ENCODE measurements at regions not wholly inside any gene's neighbourhood (a gene's known extent, or its start where the extent isn't known, plus 50 kb on each side); places are given as distances from the start of the nearest gene placed in this dataset.
"Not testable (repeated sequence)": the region's sequence is repeated elsewhere in the genome, so short reads cannot be mapped to it uniquely, and the experiment has no call there.

DNA sequence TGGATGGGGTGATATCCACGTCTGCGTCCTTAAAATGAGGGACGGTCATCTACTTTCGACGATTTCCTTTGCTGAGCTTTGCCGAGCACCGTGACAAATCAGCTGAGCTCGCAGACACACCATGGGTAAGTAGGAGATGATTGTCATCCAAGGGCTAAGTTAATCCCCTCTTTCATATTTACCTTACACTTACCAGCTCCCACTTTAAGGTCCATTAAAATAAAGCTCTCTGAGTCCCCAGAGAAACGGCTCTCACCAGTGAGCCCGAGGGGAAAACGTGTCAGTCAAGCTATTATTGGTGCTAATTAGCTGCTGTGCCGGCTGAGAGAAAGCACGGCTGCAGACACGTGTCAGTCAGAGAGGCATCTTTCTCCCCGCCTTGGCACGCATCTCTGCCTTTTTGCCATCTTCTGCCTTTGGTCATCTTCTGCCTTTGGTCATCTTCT, 72.2 kb downstream of the CRLF2 start:
- Mint-ChIP-seq H3K27me3 (peaks cover 0 to 7% of the 10 kb centered on the region in 2 donors), H3K4me1 (ENCODE audit: low read depth in 2 of 2) (no peaks in the 10 kb centered on the region), H3K36me3 (ENCODE audit: insufficient read depth) (peaks cover 3% of the 10 kb centered on the region), H3K27ac (no peak overlapping the region), H3K4me3 (no peak overlapping the region), H3K9me3 (peaks cover 2 to 17% of the 10 kb centered on the region in 2 donors)
- DNase-seq = no peak
- ATAC-seq (replicated peaks) = no peak

DNA sequence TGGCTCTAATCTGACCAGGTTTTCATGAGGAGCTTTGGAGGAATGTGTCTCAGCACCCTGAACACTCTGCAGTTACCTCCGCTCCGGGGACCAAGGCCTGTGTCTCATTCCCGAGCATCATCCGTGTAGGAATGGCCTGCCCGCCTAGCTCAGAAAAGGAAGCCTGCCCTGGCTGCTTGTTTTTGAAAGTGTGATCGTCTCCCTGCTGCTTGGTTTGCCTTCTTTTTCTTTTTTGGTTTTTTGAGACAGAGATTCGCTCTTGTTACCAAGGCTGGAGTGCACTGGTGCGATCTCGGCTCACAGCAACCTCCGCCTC, 73.3 kb downstream of the CRLF2 start:
- peaks cover 3% of the 10 kb centered on the region for H3K36me3 Mint-ChIP-seq (ENCODE audit: insufficient read depth)
- ATAC-seq (replicated peaks) = no peak
- no peak for DNase-seq
- H3K4me3 Mint-ChIP-seq = no peak overlapping the region
- H3K27me3 Mint-ChIP-seq = peaks cover 0 to 7% of the 10 kb centered on the region in 2 donors
- H3K4me1 Mint-ChIP-seq (ENCODE audit: low read depth in 2 of 2) = no peaks in the 10 kb centered on the region
- peaks cover 2 to 17% of the 10 kb centered on the region in 2 donors for H3K9me3 Mint-ChIP-seq
- H3K27ac Mint-ChIP-seq = no peak overlapping the region

DNA sequence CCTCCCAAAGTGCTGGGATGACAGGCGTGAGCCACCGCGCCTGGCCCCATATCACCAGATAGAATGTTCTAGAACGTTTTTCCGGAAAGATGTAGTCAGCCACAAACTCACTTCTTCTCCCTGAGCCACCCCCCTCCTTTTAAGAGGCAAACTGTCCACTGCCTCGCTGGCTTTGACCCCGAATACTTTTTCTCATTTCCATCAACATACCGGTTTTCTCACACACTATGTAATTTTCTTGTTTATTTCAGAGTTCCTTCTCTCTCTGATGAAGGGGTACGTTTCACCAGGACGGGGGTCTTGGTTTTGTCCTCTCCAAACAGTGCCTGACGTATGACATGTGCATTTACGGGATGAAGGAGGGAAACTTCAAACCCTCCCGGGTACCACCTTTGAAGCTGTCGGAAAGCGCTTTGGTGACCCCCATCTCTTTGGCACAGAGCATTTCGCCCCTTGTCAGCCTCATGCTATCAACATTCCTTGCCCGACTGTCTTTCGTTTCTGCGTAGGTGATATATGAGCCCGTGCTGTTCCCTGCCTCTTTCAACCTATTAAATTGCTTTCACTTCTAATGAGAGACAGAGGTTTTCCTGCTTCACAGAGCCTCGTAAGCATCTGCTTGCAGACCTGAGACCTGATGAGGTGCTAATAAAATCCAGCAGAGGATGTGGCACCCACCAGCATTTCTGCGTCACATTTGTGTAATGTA, 73.8 kb downstream of the CRLF2 start:
- Mint-ChIP-seq H3K36me3 (ENCODE audit: insufficient read depth) (peaks cover 3% of the 10 kb centered on the region), H3K4me1 (ENCODE audit: low read depth in 2 of 2) (no peaks in the 10 kb centered on the region), H3K9me3 (peaks cover 2 to 17% of the 10 kb centered on the region in 2 donors), H3K4me3 (no peak overlapping the region), H3K27ac (no peak overlapping the region), H3K27me3 (peaks cover 0 to 7% of the 10 kb centered on the region in 2 donors)
- ATAC-seq (replicated peaks) = no peak
- DNase-seq = no peak

- peaks cover 2 to 17% of the 10 kb centered on the region in 2 donors for H3K9me3 Mint-ChIP-seq
- DNase-seq (no peak), ATAC-seq (replicated peaks) (no peak)
- H3K4me1 Mint-ChIP-seq (ENCODE audit: low read depth in 2 of 2) = no peaks in the 10 kb centered on the region
- H3K27ac Mint-ChIP-seq = no peak overlapping the region
- H3K36me3 Mint-ChIP-seq (ENCODE audit: insufficient read depth) = peaks cover 3% of the 10 kb centered on the region
- peaks cover 0 to 7% of the 10 kb centered on the region in 2 donors for H3K27me3 Mint-ChIP-seq
- H3K4me3 Mint-ChIP-seq = no peak overlapping the region
Observed at GRCh38 chrX:1137531-1137930, 74.9 kb downstream of the CRLF2 start.

- not testable (repeated sequence) for H3K4me3 Mint-ChIP-seq; ATAC-seq (replicated peaks); DNase-seq; H3K27me3 Mint-ChIP-seq; H3K27ac Mint-ChIP-seq; H3K4me1 Mint-ChIP-seq (ENCODE audit: low read depth in 2 of 2); H3K36me3 Mint-ChIP-seq (ENCODE audit: insufficient read depth)
- H3K9me3 Mint-ChIP-seq = peaks cover 2 to 17% of the 10 kb centered on the region in 2 donors
Observed at GRCh38 chrX:1136582-1136981, 75.9 kb downstream of the CRLF2 start.

DNA sequence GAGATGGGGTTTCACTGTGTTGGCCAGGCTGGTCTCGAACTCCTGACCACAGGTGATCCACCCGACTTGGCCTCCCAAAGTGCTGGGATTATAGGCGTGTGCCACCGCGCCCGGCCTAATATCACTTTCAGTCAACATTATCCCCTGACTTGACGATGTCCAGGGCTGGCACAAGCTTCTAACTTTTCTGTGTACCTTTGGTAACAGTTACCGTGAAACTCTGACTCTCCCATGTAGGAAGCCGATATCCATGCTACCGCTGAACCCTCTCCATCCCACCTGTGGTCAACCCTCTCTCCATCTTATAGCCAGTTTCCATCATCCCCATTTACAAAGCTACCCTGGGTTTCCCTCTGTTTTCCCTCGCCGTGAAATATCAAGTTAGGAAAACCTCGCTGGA, 77.5 kb downstream of the CRLF2 start:
- no peak overlapping the region for H3K4me3 Mint-ChIP-seq
- H3K36me3 Mint-ChIP-seq (ENCODE audit: insufficient read depth) = no peaks in the 10 kb centered on the region
- ATAC-seq (replicated peaks) (no peak), DNase-seq (no peak)
- H3K4me1 Mint-ChIP-seq (ENCODE audit: low read depth in 2 of 2) = no peaks in the 10 kb centered on the region
- H3K27ac Mint-ChIP-seq = no peak overlapping the region
- peaks cover 2 to 17% of the 10 kb centered on the region in 2 donors for H3K9me3 Mint-ChIP-seq
- H3K27me3 Mint-ChIP-seq = peaks cover 0 to 7% of the 10 kb centered on the region in 2 donors

DNA sequence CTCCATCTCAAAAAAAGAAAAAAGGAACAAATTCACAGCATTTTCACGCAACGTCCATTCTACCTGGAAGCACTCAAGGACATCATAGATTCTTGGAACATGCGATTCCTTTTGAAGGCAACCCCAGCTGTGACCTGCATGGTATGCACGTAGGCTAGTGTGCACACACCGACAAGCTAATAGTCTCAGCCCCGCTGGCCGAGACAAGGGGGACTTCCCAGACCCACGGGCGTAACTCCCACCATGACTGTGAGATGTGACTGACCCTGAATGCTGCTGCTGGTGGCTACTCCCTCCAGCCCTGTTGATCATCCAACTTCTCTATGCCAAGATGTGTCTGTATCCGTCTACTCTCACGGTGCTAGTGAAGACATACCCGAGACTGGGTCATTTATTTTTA, 78.3 kb downstream of the CRLF2 start:
- H3K4me1 Mint-ChIP-seq (ENCODE audit: low read depth in 2 of 2) = no peaks in the 10 kb centered on the region
- H3K4me3 Mint-ChIP-seq = no peak overlapping the region
- DNase-seq (no peak), ATAC-seq (replicated peaks) (no peak)
- peaks cover 2 to 17% of the 10 kb centered on the region in 2 donors for H3K9me3 Mint-ChIP-seq
- no peaks in the 10 kb centered on the region for H3K36me3 Mint-ChIP-seq (ENCODE audit: insufficient read depth)
- H3K27me3 Mint-ChIP-seq = peaks cover 0 to 7% of the 10 kb centered on the region in 2 donors
- no peak overlapping the region for H3K27ac Mint-ChIP-seq

- DNase-seq (no peak), ATAC-seq (replicated peaks) (no peak)
- peaks cover 0 to 5% of the 10 kb centered on the region in 2 donors for H3K9me3 Mint-ChIP-seq
- no peaks in the 10 kb centered on the region for H3K27me3 Mint-ChIP-seq
- no peak overlapping the region for H3K27ac Mint-ChIP-seq
- H3K4me3 Mint-ChIP-seq = no peak overlapping the region
- H3K36me3 Mint-ChIP-seq (ENCODE audit: insufficient read depth) = no peaks in the 10 kb centered on the region
- no peaks in the 10 kb centered on the region for H3K4me1 Mint-ChIP-seq (ENCODE audit: low read depth in 2 of 2)
Observed at GRCh38 chrX:1126738-1127137, 85.7 kb downstream of the CRLF2 start.

GRCh38 chrX:1124531-1124930, 87.9 kb downstream of the CRLF2 start:
- no peak for ATAC-seq (replicated peaks)
- Mint-ChIP-seq H3K4me3 (no peak overlapping the region), H3K27me3 (no peaks in the 10 kb centered on the region)

GRCh38 chrX:1122851-1123250, 89.6 kb downstream of the CRLF2 start:
- not testable (repeated sequence) for DNase-seq; H3K4me1 Mint-ChIP-seq (ENCODE audit: low read depth in 2 of 2); H3K4me3 Mint-ChIP-seq; H3K36me3 Mint-ChIP-seq (ENCODE audit: insufficient read depth); ATAC-seq (replicated peaks); H3K27me3 Mint-ChIP-seq; H3K27ac Mint-ChIP-seq; H3K9me3 Mint-ChIP-seq

More at GRCh38 chrX:1124531-1124930, 87.9 kb downstream of the CRLF2 start:
- Mint-ChIP-seq H3K27ac (no peak overlapping the region), H3K4me1 (ENCODE audit: low read depth in 2 of 2) (no peaks in the 10 kb centered on the region), H3K36me3 (ENCODE audit: insufficient read depth) (no peaks in the 10 kb centered on the region), H3K9me3 (peaks cover 0 to 5% of the 10 kb centered on the region in 2 donors)
- no peak for DNase-seq

GRCh38 chrX:1119275-1119674, 93.2 kb downstream of the CRLF2 start:
- DNase-seq (no peak), ATAC-seq (replicated peaks) (no peak)
- Mint-ChIP-seq H3K27ac (no peak overlapping the region), H3K4me3 (no peak overlapping the region), H3K4me1 (ENCODE audit: low read depth in 2 of 2) (no peaks in the 10 kb centered on the region), H3K27me3 (peaks cover 0 to 7% of the 10 kb centered on the region in 2 donors), H3K36me3 (ENCODE audit: insufficient read depth) (no peaks in the 10 kb centered on the region), H3K9me3 (peaks cover 0 to 6% of the 10 kb centered on the region in 2 donors)

GRCh38 chrX:1118572-1119199, 93.8 kb downstream of the CRLF2 start:
- no peak for DNase-seq
- Mint-ChIP-seq H3K27ac (no peak overlapping the region), H3K4me3 (no peak overlapping the region), H3K4me1 (ENCODE audit: low read depth in 2 of 2) (no peaks in the 10 kb centered on the region), H3K27me3 (peaks cover 0 to 7% of the 10 kb centered on the region in 2 donors), H3K9me3 (peaks cover 0 to 6% of the 10 kb centered on the region in 2 donors), H3K36me3 (ENCODE audit: insufficient read depth) (no peaks in the 10 kb centered on the region)
- ATAC-seq (replicated peaks) = no peak

DNA sequence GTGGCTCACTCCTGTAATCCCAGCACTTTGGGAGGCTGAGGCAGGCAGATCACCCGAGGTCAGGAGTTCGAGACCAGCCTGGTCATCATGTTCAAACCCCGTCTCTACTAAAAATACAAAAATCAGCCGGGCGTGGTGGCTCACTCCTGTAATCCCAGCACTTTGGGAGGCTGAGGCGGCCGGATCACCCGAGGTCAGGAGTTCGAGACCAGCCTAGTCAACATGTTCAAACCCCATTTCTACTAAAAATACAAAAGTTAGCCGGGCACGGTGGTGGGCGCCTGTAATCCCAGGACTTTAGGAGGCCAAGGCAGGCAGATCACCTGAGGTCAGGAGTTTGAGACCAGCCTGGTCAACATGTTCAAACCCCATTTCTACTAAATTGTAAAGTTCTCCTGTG, 97.0 kb downstream of the CRLF2 start:
- ATAC-seq (replicated peaks); H3K27me3 Mint-ChIP-seq; DNase-seq; H3K27ac Mint-ChIP-seq; H3K36me3 Mint-ChIP-seq (ENCODE audit: insufficient read depth); H3K4me3 Mint-ChIP-seq; H3K4me1 Mint-ChIP-seq (ENCODE audit: low read depth in 2 of 2): not testable (repeated sequence)
- peaks cover 10% of the 10 kb centered on the region in 2 donors for H3K9me3 Mint-ChIP-seq

GRCh38 chrX:1112321-1112720, 100.1 kb downstream of the CRLF2 start:
- Mint-ChIP-seq H3K27ac (no peak overlapping the region), H3K4me3 (no peak overlapping the region), H3K36me3 (ENCODE audit: insufficient read depth) (no peaks in the 10 kb centered on the region), H3K27me3 (peaks cover 0 to 7% of the 10 kb centered on the region in 2 donors), H3K4me1 (ENCODE audit: low read depth in 2 of 2) (no peaks in the 10 kb centered on the region), H3K9me3 (peaks cover 8 to 10% of the 10 kb centered on the region in 2 donors)
- DNase-seq (no peak), ATAC-seq (replicated peaks) (no peak)
